NCI-H2227 treated with DMSO at 0.1 percent for 48 hours (cell line): ENCODE measurements at regions not wholly inside any gene's neighbourhood (a gene's known extent, or its start where the extent isn't known, plus 50 kb on each side); places are given as distances from the start of the nearest gene placed in this dataset.
"Not testable (repeated sequence)": the region's sequence is repeated elsewhere in the genome, so short reads cannot be mapped to it uniquely, and the experiment has no call there.

Experiments used
- DNase-seq: peaks from one replicate; lab custom pipeline; 2025; lab: John Stamatoyannopoulos, UW

DNA sequence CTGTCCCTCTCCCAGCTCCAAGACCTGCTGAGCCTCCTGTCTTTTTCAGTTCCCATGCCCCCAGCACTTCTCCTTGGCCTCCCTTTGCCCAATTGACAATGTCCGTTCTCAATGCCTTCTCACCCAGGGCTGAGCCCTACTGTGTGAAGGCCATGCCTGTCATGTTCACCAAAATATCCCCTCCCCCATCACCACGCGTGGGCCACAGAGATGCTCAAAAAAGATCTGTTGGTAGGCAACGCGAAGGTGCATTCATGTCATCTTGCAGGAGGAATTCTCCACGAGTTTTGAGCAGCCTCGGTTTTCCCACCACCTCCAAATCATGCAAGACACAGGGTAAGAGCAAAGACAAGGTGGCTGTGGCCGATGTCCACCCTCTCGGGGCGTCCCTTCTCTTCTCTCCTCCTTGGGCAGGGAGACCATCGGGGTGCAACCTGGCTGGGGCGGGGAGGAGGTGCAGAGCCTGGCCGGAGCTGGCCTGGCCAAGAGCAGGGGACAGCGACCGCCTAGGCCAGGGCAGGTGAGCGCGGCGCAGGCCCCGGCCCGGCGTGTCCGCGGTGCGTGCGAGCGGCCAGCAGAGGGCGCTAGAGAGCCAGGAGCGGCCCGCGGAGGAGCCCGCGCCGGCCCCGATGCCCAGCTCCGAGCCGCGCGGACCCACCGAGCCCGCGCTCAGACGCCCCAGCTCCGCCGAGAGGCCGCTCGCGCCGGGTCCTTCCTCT, 56.3 kb upstream of the KRTAP5-11 start:
- peak; percentile 27 for DNase-seq

- peak; percentile 6 for DNase-seq
Measured at GRCh38 chr11:71639520-71639849, 56.8 kb upstream of the KRTAP5-11 start.

DNA sequence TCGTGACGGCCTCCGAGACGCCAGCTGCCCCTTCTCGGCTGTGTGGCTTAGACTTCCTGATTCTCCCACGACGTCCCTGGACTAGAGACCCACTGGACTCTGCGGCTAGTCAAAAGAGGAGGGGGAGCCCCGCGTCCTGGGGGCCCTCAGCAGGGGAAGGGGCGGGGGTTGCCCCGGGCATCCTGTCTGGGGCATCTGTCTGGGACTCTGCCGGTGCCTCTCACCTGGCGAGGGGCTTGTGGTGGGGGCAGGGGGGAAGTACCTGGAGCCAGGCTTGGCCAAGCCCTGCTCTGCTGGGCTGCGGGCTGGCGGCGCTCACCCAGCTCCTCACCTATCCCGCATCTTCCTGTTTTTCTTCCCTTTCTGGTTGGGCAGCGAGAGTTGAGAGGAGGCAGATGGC, 57.2 kb upstream of the KRTAP5-11 start:
- DNase-seq = not testable (repeated sequence)

GRCh38 chr11:71647078-71647477, 64.4 kb upstream of the KRTAP5-11 start:
- DNase-seq = not testable (repeated sequence)

GRCh38 chr11:71652998-71653397, 70.3 kb upstream of the KRTAP5-11 start:
- DNase-seq = not testable (repeated sequence)

- DNase-seq = not testable (repeated sequence)
Measured at GRCh38 chr11:71654423-71654822, 71.7 kb upstream of the KRTAP5-11 start.

DNA sequence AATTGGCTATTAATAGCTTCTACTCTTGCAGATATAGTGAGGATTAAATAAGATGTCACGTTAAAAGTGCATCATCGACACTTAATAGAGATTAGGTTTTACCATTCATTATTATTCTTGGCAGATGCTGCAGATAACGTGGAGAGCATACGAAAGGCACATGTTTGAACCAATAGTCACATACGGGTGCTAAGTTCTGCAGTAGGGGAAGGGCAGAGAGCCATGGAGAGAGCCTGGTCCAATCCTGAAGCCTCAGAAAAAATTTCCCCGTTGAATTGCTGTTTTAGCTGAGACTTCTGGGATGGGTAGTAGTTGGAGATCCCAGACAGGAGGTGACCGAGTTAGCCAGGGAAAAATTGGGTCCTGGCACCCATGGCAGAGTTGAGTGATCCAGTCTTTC, 72.4 kb upstream of the KRTAP5-11 start:
- not testable (repeated sequence) for DNase-seq

- DNase-seq = not testable (repeated sequence)
Measured at GRCh38 chr11:71656513-71656912, 73.8 kb upstream of the KRTAP5-11 start.

DNA sequence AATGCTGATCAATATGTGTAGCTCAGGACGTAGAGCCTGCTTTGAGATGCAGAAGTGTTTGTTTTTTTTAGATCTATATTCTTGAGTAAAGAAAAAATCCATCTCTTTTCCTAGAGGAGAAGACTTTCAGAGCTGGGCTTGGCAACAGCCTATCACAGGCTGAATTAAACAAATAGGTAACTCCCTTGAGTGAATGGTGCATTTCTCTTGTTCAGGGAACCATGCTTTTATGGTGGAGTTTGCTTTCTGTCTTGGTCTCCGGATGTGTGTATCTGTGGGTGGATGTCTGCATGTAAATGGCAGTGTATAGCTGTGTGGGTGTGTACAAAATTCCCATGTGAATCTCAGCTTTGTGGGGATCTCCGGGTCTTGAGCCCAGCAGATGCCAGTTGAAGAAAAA, 82.3 kb upstream of the KRTAP5-11 start:
- DNase-seq = not testable (repeated sequence)

DNA sequence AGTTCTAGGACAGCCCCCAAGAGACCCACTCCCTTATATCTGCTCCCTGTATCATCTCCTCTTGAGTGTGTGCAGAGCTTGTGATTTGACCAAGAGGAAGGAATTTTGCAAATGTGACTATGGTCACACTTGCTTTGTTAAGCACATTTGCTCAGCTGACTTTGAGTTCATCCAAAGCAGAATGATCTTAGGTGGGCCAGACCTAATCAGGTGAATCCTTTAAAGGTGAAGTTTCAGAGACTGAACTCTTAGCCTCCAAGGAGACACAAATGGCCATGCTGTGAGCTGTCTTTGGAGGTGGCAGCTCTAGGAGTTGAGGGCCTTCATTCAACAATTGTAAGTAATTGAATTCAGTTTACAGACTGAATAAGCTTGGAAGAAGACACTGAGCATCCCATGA, 115.4 kb upstream of the KRTAP5-11 start:
- DNase-seq = not testable (repeated sequence)

- not testable (repeated sequence) for DNase-seq
Measured at GRCh38 chr11:71698961-71699360, 116.3 kb upstream of the KRTAP5-11 start.

DNA sequence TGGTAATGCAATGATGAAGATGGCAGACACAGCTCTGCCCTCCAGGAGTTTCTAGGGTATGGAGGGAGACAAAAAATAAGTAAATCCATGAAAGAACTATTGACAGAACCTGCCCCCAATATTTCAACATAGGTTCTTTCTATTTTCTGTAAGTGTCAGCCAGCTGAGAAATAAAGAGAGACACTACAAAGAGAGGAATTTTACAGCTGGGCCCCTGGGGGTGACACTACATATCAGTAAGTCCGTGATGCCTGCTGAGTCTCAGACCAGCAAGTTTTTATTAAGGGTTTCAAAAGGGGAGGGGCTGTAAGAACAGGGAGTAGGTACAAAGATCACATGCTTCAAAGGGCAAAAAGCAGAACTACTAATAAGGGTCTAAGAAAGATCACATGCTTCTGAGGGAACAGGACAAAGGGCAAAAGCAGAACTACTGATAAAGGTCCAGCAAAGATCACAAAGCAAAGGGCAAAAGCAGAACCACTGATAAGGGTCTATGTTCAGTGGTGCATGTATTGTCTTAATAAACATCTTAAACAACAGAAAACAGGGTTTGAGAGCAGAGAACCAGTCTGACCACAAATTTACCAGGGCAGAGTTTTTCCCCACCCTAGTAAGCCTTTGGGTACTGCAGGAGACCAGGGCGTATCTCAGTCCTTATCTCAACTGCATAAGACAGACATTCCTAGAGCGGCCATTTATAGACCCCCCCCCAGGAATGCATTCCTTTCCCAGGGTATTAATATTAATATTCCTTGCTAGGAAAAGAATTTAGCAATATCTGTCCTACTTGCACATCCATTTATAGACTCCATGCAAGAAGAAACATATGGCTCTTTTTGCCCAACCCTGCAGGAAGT, 119.0 kb upstream of the KRTAP5-11 start:
- DNase-seq = not testable (repeated sequence)

DNA sequence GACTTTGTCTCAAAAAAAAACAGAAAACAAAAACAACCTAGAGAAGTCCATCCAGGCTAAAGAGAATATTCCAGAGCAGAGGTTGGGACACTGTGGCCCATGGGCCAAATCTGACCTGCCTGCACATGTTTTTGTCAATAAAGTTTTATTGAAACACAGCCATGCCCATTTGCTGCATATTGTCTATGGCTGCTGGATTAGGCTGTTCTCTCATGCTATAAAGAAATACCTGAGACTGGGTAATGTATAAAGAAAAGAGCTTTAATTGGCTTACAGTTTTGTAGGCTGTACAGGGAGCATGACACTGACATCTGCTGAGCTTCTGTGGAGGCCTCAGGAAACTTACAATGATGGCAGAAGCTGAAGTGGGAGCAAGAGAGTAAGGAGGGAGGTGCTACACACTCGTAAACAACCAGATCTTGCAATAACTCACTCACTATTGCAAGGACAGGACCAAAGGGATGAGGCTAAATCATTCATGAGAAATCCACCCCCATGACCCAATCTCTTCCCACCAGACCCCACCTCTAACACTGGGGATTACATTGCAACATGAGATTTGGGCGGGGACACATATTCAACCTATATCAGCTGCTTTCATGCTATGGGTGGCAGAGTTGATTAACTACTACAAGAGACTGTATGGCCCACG, 122.5 kb upstream of the KRTAP5-11 start:
- DNase-seq = not testable (repeated sequence)

DNA sequence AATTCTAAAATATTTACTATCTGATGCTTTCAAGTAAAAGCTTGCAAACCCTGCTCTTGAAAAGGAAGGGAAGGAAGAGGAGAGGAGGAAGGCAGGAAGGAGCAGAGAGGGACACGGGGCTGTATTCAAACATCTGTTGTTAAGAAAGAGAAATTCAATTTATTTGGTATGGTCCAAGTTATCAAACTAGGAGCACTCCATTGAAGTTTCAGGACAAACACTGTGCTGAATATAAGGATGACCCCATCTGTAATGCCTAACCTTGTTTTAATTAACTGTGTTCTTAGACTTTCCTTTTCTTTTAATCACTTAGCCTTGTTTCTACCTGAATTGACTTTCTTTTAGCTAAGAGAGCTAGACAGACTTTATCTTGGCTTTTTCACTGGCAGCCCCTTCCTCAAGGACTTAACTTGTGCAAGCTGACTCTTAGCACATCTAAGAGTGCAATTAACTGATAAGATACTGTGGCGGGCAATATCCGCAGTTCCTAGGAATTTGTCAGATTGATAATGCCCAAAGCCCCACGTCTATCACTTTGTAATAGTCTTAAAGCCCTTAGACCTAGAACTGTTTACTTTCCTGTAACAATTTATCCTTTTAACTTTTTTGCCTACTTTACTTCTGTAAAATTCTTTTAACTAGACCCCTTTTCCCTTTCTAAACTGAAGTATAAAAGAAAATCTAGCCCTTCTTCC, 123.2 kb upstream of the KRTAP5-11 start:
- not testable (repeated sequence) for DNase-seq

DNA sequence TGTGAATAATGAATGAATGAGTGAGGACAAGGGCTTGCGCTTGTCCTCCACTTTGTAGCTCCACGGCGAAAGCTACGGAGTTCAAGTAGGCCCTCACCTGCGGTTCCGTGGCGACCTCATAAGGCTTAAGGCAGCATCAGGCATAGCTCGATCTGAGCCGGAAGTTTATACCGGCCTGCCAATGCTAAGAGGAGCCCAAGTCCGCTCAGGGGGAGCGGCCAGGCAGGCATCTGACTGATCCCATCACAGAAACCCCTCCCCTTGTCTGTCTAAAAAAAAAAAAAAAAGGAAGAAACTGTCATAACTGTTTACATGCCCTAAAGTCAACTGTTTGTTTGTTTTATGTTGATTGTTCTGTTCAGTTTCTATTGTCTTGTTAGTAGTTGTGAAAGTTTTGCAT, 124.4 kb upstream of the KRTAP5-11 start:
- not testable (repeated sequence) for DNase-seq

DNA sequence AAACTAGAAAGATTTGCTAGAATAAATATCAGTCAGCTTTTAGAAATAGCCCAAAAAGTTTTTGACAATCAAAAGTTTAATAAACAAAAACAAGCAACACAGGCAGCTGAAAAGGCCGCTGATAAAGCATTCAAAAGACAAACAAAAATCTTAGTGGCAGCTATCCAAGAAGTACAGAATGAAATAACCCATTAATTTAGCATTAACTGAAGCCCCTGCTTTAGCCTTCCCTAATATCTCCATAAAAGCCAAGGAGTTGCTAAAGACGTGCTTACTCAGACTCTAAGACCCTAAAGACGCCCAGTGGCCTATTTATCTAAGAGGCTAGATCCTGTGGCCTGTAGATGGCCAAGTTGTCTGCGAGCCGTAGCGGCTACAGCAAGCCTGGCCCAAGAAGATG, 123.5 kb upstream of the DEFB108B start:
- not testable (repeated sequence) for DNase-seq

DNA sequence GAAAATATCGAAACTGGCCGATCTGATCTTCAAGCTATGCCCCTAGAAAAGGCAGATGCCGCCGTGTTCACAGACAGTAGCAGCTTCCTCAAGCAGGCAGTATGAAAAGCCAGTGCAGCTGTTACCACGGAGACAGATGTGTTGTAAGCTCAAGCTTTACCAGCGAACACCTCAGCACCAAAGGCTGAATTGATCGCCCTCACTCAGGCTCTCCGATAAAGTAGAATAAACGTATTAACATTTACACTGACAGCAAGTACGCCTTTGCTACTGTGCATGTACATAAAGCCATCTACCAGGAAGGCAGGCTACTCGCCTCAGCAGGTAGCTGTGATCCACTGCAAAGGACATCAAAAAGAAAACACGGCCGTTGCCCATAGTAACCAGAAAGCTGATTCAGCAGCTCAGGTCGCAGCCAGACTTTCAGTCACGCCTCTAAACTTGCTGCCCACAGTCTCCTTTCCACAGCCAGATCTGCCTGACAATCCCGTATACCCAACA, 122.8 kb upstream of the DEFB108B start:
- peak; percentile 34 for DNase-seq

DNA sequence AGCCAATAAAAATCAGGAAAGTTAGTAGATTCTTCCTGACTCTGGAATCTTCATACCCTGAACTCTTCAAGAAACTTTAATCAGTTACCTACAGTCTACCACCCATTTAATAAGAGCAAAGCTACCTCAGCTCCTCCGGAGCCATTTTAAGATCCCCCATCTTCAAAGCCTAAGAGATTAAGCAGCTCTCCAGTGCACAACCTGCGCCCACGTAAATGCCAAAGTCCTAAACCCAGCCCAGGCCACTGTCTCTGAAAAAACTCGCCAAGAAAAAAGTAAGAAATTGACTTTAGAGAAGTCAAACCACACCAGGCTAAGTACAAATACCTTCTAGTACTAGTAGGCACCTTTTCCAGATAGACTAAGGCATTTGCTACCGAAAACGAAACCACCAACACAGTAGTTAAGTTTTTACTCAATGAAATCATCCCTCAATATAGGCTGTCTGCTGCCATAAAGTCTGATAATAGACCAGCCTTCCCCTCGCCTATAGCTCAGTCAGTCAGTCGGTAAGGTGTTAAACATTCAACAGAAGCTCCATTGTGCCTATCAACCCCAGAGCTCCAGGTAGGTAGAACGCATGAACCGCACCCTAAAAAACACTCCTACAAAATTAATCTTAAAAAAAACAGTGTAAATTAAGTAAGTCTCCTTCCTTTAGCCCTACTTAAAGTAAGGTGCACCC, 122.2 kb upstream of the DEFB108B start:
- not testable (repeated sequence) for DNase-seq

DNA sequence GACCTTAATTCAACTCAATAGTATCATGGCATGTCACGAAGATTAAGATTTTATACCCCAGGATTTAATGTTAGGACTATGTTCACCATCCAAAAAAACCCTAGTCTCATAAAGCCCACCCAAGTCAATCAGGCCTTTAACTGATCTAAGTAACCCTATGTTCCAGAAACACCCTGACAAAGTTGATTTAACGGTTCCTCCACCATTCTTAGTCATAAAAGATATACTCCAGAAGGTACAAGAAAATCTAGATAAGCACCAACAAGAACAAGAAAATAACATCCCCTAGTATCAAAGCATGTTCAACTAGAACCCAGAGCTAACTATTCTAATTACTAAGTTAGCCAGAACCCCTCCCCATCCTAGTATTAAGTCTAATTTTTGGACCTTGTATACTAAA, 120.7 kb upstream of the DEFB108B start:
- DNase-seq = not testable (repeated sequence)

DNA sequence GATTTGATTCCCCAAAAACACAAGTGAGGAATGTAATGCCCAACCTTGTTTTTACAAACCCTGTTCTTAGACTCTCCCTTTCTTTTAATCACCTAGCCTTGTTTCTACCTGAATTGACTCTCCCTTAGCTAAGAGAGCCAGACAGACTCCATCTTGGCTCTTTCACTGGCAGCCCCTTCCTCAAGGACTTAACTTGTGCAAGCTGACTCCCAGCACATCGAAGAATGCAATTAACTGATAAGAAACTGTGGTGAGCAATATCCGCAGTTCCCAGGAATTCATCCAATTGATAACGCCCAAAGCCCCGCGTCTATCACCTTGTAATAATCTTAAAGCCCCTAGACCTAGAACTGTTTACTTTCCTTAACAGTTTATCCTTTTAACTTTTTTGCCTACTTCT, 120.2 kb upstream of the DEFB108B start:
- DNase-seq = not testable (repeated sequence)

DNA sequence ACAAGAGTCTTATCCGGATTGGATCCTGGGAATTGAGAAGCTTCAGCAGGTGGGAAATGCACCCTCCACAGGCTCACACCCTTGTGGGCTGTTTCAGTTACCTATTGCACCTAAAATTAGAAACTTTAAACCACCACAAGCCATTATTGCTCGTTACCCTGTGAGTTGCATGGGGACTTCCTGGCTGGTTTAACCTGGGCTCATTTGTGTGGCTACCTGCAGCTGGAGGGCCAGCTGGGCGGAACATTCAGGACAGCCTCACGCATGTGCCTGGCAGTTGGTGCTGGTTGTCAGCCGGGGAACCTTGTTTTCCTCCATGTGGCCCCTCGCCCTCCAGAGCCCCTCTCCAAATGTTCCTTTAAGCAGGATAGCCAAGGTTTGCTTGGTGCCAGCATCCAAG, 118.5 kb upstream of the DEFB108B start:
- not testable (repeated sequence) for DNase-seq
